ENCODE measurements at regions not wholly inside any gene's neighbourhood (a gene's known extent, or its start where the extent isn't known, plus 50 kb on each side); places are given as distances from the start of the nearest gene placed in this dataset.
"Not testable (repeated sequence)": the region's sequence is repeated elsewhere in the genome, so short reads cannot be mapped to it uniquely, and the experiment has no call there.

GRCh38 chrY:18711785-18712184 is 61.8 kb downstream of the HSFY2 start:
- no CpG with 5 or more reads among the region's 5 CpGs for whole genome bisulfite sequencing, 5 donors
- not testable (repeated sequence) for H3K4me1 ChIP-seq

DNA sequence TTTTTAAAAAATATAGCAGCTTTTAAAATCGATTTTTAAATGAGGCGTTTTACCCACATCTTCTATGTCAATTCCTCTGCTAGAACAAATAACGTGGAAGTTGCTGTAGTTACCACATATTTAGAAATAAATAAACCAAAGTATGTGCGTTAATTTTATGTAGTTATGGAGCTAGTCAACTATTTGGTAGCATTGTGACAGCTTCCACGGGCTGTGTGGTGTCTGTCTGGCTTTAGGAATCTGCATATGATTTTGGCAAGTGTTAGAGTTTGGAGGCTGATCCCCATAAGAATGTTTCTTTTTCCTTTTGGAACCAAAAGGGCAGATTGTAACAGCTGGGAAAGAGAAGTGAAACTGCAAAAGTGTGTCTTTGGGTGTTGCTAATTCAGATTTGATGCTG is 59.8 kb downstream of the HSFY2 start:
- H3K27me3 ChIP-seq; H3K4me3 ChIP-seq; H3K27ac ChIP-seq; H3K36me3 ChIP-seq; H3K4me1 ChIP-seq; DNase-seq; H3K9me3 ChIP-seq; intact Hi-C loops (cut with DNase I; ENCODE audit: low total_unique reads): not testable (repeated sequence)
- WGBS, 5 donors = no CpG with 5 or more reads among the region's 5 CpGs

More at GRCh38 chrY:18711785-18712184, 61.8 kb downstream of the HSFY2 start:
- H3K9me3 ChIP-seq; H3K27ac ChIP-seq; DNase-seq; H3K36me3 ChIP-seq; intact Hi-C loops (cut with DNase I; ENCODE audit: low total_unique reads); H3K27me3 ChIP-seq; H3K4me3 ChIP-seq: not testable (repeated sequence)

DNA sequence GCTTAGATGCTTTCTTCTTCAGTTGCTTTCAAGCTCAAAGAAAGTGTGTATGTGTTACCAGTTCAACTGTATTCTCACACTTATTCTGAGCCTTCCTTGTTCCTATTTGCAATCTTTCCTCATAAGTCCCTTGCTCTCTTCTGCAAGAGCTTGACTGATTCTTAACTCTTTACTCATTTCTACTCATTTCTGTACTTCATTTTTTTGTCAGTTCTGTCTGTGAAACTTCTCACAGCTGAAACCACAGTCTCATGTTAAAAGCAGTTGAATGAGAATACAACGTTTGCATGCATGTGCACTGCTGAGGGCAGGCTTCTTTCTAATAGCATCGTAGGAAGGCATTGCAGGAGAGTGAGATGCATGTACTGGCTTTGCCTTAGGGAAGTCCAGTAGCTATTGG is 54.8 kb downstream of the HSFY2 start:
- H3K27ac ChIP-seq; H3K36me3 ChIP-seq; H3K27me3 ChIP-seq; intact Hi-C loops (cut with DNase I; ENCODE audit: low total_unique reads); H3K4me3 ChIP-seq; H3K9me3 ChIP-seq; H3K4me1 ChIP-seq; DNase-seq: not testable (repeated sequence)
- no CpG with 5 or more reads among the region's 2 CpGs for WGBS, 5 donors

GRCh38 chrY:18720395-18720794 is 53.1 kb downstream of the HSFY2 start:
- H3K27me3 ChIP-seq; H3K36me3 ChIP-seq; H3K4me3 ChIP-seq; H3K9me3 ChIP-seq; intact Hi-C loops (cut with DNase I; ENCODE audit: low total_unique reads); H3K4me1 ChIP-seq; DNase-seq; H3K27ac ChIP-seq: not testable (repeated sequence)
- WGBS, 5 donors = no CpG with 5 or more reads among the region's 5 CpGs

Data from stomach (tissue), 8 donors.